Endothelial cell of umbilical vein (primary cell): ENCODE measurements at regions not wholly inside any gene's neighbourhood (a gene's known extent, or its start where the extent isn't known, plus 50 kb on each side); places are given as distances from the start of the nearest gene placed in this dataset.

Experiments used
- BruUV-seq: library from RNA; stranded (reverse); fragments of 400-500 nt; replicated peaks from 2 replicates; lab custom pipeline; 2021; lab: Mats Ljungman, UMichigan
- CTCF ChIA-PET: fragments of 300-600, 350-600 bp; sonication (Branson Sonifier 250); formaldehyde crosslinking; loops from one replicate; lab custom pipeline; 2021; ENCODE audit warnings: antibody characterized with exemption, inconsistent platforms; lab: Charles Lee
- POLR2A ChIA-PET: fragments of 300-600, 350-600 bp; sonication (Branson Sonifier 250); formaldehyde crosslinking; loops from one replicate; lab custom pipeline; 2021; ENCODE audit warnings: antibody characterized with exemption, inconsistent platforms; lab: Charles Lee
- DNase-seq: peaks from one replicate; pipeline ENCODE4 v3.0.0-alpha.2; 2011; ENCODE audit warnings: low read depth, low spot score
- FAIRE-seq: peaks from 2 replicates; lab custom pipeline; 2011; peaks lifted over from hg19 to GRCh38; lab: Jason Lieb, UNC
- H2AFZ ChIP-seq: 2 replicates; pipeline ENCODE4 v1.6.0; 2012; ENCODE audit warnings: low read depth, low read length, control low read depth, inconsistent platforms
- H3K27ac ChIP-seq: 2 replicates; pipeline ENCODE4 v1.5.1; 2011; ENCODE audit warnings: low read depth, mild to moderate bottlenecking, control low read depth, low read length, moderate library complexity; ENCODE audit not compliant: insufficient read depth
- H3K27me3 ChIP-seq, 2 experiments: 2 replicates each; pipeline versions ENCODE4 v1.6.0 to v1.6.1; 2011; ENCODE audit warnings: low read length in 2 of 2, mixed read lengths in 1 of 2; ENCODE audit not compliant: control insufficient read depth in 2 of 2, insufficient read depth in 2 of 2
- H3K36me3 ChIP-seq, 2 experiments: 2 replicates in 1 of 2; 3 replicates in 1 of 2; pipeline ENCODE4 v1.5.1; 2011; ENCODE audit warnings: low read length in 2 of 2, mild to moderate bottlenecking in 1 of 2, moderate library complexity in 1 of 2; ENCODE audit not compliant: control insufficient read depth in 2 of 2, insufficient read depth in 2 of 2; ENCODE audit errors: extremely low read depth in 1 of 2
- H3K4me1 ChIP-seq: 3 replicates; pipeline ENCODE4 v1.5.1; 2011; ENCODE audit warnings: mild to moderate bottlenecking, low read length; ENCODE audit not compliant: control insufficient read depth, insufficient read depth; ENCODE audit errors: extremely low read depth
- H3K4me2 ChIP-seq: 2 replicates; pipeline ENCODE4 v1.6.1; 2011; ENCODE audit warnings: low read length, control low read depth, mixed read lengths; ENCODE audit not compliant: insufficient read depth
- H3K4me3 ChIP-seq, 3 experiments: fragments of 200-600 bp in 1 of 3; sonication (generic), shearing (Covaris generic) in 1 of 3; replicated peaks in 1 of 3; 2 replicates each; pipeline ENCODE4 v1.5.1; 2011 to 2016; ENCODE audit warnings: control low read depth in 3 of 3, low read length in 3 of 3, mild to moderate bottlenecking in 2 of 3, inconsistent platforms in 1 of 3, low read depth in 1 of 3, moderate library complexity in 1 of 3; ENCODE audit not compliant: insufficient read depth in 1 of 3
- H3K79me2 ChIP-seq: 2 replicates; pipeline ENCODE4 v1.6.0; 2012; ENCODE audit warnings: low read length, inconsistent platforms; ENCODE audit not compliant: control insufficient read depth, insufficient read depth
- H3K9ac ChIP-seq: replicated peaks from 2 replicates; pipeline ENCODE3; 2011; ENCODE audit warnings: low read length, control low read depth; ENCODE audit not compliant: insufficient read depth; ENCODE audit errors: extremely low read depth
- H3K9me1 ChIP-seq: replicated peaks from 3 replicates; pipeline ENCODE4 v1.6.0; 2011; ENCODE audit warnings: mild to moderate bottlenecking, low read length; ENCODE audit not compliant: control insufficient read depth, insufficient read depth; ENCODE audit errors: extremely low read depth
- H3K9me3 ChIP-seq: replicated peaks from 2 replicates; pipeline ENCODE4 v1.5.1; 2012; ENCODE audit warnings: low read length, inconsistent platforms; ENCODE audit not compliant: control insufficient read depth, insufficient read depth
- H4K20me1 ChIP-seq: replicated peaks from 2 replicates; pipeline ENCODE3; 2011; ENCODE audit warnings: mild to moderate bottlenecking, low read length; ENCODE audit not compliant: control insufficient read depth, insufficient read depth; ENCODE audit errors: extremely low read depth
- EZH2 ChIP-seq: IDR thresholded peaks from 2 replicates; pipeline ENCODE4 v1.6.1; 2012; ENCODE audit warnings: borderline replicate concordance, low read depth, mild to moderate bottlenecking, moderate library complexity, low read length, inconsistent platforms; ENCODE audit not compliant: severe bottlenecking
- FOS ChIP-seq: IDR thresholded peaks from 2 replicates; pipeline ENCODE4 v1.6.1; 2011; ENCODE audit warnings: mild to moderate bottlenecking, low read length, moderate library complexity, borderline replicate concordance; ENCODE audit not compliant: insufficient read depth
- GATA2 ChIP-seq: IDR thresholded peaks from 2 replicates; pipeline ENCODE4 v1.7.0; 2011; ENCODE audit warnings: low read depth, mild to moderate bottlenecking, moderate library complexity, mixed read lengths, low read length; ENCODE audit not compliant: insufficient read length, insufficient read depth
- JUN ChIP-seq: IDR thresholded peaks from 2 replicates; pipeline ENCODE4 v1.6.1; 2011; ENCODE audit warnings: borderline replicate concordance, low read depth; ENCODE audit not compliant: insufficient read length, insufficient read depth
- MAX ChIP-seq: IDR thresholded peaks from 2 replicates; pipeline ENCODE4 v1.6.1; 2011; ENCODE audit not compliant: insufficient read depth, insufficient read length
- MYC ChIP-seq: IDR thresholded peaks from one replicate; pipeline ENCODE4 v1.6.1; 2011; ENCODE audit warnings: mild to moderate bottlenecking, low read depth, low read length
- POLR2A ChIP-seq: IDR thresholded peaks from 2 replicates; pipeline ENCODE4 v1.6.1; 2012; ENCODE audit warnings: low read depth, mild to moderate bottlenecking, control low read depth, low read length
- POLR2AphosphoS5 ChIP-seq: IDR thresholded peaks from 2 replicates; pipeline ENCODE4 v1.6.1; 2012; ENCODE audit warnings: low read depth, mild to moderate bottlenecking, control low read depth, low read length, moderate library complexity; ENCODE audit not compliant: insufficient read depth
- dilution Hi-C: fragments of 300-500 bp; cut with MboI; formaldehyde crosslinking; loops from one replicate; pipeline ENCODE4 v1.15.0; 2019; ENCODE audit warnings: low sequenced_read_pairs; ENCODE audit not compliant: extremely low pct_ligation_motif_present
- intact Hi-C: fragments of 100-400 bp; cut with micrococcal nuclease; formaldehyde crosslinking; loops from one replicate; pipeline ENCODE4 v1.10.0; 2022
- TF ChIP-seq, protein P1 (sequence below), 2 donors: IDR thresholded peaks; 1 replicate in 1 of 2; 2 replicates in 1 of 2; pipeline ENCODE4 v1.5.1; 2011; ENCODE audit warnings: low read length in 2 of 2, mild to moderate bottlenecking in 2 of 2, moderate library complexity in 2 of 2, control low read depth in 1 of 2, inconsistent platforms in 1 of 2, low read depth in 1 of 2; ENCODE audit not compliant: insufficient read depth in 1 of 2; ENCODE audit errors: extremely low read depth in 1 of 2

- H3K36me3 ChIP-seq: no peaks in the 10 kb centered on the region
- dilution Hi-C loops (no loop called here), intact Hi-C loops (no loop called here)
- H3K4me2 ChIP-seq: no peak overlapping the region
- no peaks in the 10 kb centered on the region for H3K27me3 ChIP-seq
- no peaks in the 10 kb centered on the region for H3K4me1 ChIP-seq
- H3K9ac ChIP-seq: no peak overlapping the region
- H3K27ac ChIP-seq: no peak overlapping the region
- no peaks in the 10 kb centered on the region for H3K9me3 ChIP-seq
- H4K20me1 ChIP-seq: no peaks in the 10 kb centered on the region
- no peak overlapping the region for H2AFZ ChIP-seq
- H3K9me1 ChIP-seq: no peaks in the 10 kb centered on the region
- BruUV-seq: no TSS peak
- CTCF ChIA-PET: no interaction called here
- H3K4me3 ChIP-seq: no peak overlapping the region
- no peak for FAIRE-seq
- POLR2A ChIA-PET: no interaction called here
- DNase-seq: no peak
- TF ChIP-seq, protein P1, sequence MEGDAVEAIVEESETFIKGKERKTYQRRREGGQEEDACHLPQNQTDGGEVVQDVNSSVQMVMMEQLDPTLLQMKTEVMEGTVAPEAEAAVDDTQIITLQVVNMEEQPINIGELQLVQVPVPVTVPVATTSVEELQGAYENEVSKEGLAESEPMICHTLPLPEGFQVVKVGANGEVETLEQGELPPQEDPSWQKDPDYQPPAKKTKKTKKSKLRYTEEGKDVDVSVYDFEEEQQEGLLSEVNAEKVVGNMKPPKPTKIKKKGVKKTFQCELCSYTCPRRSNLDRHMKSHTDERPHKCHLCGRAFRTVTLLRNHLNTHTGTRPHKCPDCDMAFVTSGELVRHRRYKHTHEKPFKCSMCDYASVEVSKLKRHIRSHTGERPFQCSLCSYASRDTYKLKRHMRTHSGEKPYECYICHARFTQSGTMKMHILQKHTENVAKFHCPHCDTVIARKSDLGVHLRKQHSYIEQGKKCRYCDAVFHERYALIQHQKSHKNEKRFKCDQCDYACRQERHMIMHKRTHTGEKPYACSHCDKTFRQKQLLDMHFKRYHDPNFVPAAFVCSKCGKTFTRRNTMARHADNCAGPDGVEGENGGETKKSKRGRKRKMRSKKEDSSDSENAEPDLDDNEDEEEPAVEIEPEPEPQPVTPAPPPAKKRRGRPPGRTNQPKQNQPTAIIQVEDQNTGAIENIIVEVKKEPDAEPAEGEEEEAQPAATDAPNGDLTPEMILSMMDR (IDR thresholded peaks at IDR 0.05; ENCODE audit: extremely low read depth in 1 of 2, insufficient read depth in 1 of 2, low read depth in 1 of 2, low read length in 2 of 2): no peak
- TF ChIP-seq POLR2A (no peak), GATA2 (no peak), POLR2AphosphoS5 (no peak), FOS (no peak), MAX (no peak), JUN (no peak), MYC (no peak), EZH2 (no peak)
- no peaks in the 10 kb centered on the region for H3K79me2 ChIP-seq
These were observed 1635.2 kb downstream of the SUCLG1 start for GRCh38 chr2:82823892-82824291.
